ENCODE measurements at regions not wholly inside any gene's neighbourhood (a gene's known extent, or its start where the extent isn't known, plus 50 kb on each side); places are given as distances from the start of the nearest gene placed in this dataset.

DNA sequence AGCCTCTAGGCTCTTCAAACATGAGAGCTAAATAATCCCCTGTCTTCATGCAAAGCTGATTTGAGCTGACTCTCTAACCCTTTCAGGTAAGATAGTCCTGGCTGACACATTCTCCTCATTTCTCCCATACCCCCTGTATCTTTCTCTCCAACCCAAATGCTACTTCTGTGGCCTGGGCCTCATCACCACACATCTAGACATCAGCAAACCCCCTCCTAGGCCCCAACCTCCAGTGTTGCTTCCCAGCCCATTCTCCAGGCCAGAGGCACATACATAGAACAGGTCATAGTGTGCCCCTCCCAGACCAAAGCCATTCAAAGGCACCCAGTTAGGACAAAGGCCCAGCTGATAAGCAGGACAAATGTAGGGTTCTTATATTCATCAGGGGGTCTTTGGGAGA, 84.9 kb downstream of the ANKRD60 start:
- no peak for DNase-seq (ENCODE audit: extremely low read depth, low read depth)
- TF ChIP-seq CTCF (IDR thresholded peaks at IDR 0.05; ENCODE audit: low read depth, low read length) = no peak

DNA sequence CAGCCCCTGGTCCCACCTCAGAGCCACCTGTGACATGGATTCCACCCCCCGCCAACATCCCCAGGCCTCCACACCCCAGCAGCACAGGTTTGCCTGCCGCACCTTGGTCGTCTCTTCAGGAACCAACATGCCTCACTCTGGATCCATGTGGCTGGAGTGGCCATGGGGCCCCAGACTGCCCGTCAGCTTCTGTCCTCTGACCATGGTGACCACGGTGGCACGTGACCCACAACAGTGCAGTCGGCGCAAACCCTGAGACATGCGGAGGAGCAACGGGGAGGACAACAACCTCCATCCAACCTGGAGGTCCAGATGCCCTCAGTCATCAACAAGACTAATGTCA, 85.6 kb downstream of the ANKRD60 start:
- TF ChIP-seq CTCF (IDR thresholded peaks at IDR 0.05; ENCODE audit: low read depth, low read length) = no peak
- no peak for DNase-seq (ENCODE audit: extremely low read depth, low read depth)

DNA sequence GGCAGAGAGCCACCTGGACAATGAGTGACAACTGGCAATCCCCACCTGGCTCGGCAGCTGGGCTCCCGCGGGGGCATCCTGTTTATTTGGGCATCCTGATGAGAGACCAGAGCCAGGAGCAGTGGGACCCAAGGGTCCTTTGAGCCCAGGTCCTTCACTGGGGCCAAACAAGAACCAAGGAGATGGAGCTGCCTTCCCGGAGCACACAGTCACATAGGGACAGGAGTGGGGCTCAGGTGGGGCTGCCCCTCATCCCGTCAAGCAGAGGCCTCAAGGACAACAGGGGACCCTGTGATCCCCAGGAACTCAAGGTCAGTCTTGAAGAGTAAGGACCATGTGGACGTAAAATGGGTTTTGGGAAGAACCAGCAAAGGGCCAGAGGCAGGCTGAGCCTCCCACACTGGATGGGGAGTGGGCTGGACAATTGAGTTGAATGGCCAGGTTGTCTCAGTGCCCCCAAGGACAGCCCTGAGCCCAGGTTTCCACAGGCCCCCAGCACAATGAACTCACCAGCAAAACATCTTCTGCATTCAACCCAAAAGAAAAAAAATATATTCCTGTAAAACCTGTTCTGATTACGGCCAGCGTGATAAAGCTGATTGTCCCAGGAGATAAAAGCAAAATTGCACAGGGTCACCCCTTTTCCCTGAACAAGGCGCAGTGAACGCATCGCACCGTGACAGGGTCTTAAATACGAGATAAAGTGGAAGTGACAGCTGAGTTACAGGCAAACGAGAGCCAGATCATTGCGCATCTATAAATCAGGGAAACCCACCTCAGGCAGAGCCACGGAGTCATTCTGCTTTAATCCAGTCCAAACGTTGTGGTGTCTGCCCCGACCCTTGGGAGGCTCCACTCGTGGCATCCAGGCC, 86.2 kb downstream of the ANKRD60 start:
- DNase-seq (ENCODE audit: extremely low read depth, low read depth) = no peak
- no peak for TF ChIP-seq CTCF (IDR thresholded peaks at IDR 0.05; ENCODE audit: low read depth, low read length)

DNA sequence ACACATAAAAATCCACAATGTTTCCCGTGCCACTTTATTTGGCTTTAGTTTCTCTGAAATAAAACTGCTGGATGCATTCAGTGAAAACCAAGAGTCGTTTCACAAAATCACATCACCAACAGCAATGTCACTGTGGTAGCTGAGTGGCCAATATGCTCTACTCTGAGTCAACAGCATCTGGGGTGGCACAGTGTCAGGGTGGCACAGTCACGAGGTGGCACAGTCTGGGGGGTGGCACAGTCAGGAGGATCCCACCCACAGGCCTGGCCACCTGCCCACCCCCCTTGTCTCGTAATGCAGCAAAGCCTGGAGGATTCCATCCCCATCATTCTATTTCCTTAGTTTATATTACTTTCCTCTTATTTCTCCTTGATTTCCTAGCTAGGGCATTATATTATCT, 87.0 kb downstream of the ANKRD60 start:
- no peak for DNase-seq (ENCODE audit: extremely low read depth, low read depth)
- no peak for TF ChIP-seq CTCF (IDR thresholded peaks at IDR 0.05; ENCODE audit: low read depth, low read length)

DNA sequence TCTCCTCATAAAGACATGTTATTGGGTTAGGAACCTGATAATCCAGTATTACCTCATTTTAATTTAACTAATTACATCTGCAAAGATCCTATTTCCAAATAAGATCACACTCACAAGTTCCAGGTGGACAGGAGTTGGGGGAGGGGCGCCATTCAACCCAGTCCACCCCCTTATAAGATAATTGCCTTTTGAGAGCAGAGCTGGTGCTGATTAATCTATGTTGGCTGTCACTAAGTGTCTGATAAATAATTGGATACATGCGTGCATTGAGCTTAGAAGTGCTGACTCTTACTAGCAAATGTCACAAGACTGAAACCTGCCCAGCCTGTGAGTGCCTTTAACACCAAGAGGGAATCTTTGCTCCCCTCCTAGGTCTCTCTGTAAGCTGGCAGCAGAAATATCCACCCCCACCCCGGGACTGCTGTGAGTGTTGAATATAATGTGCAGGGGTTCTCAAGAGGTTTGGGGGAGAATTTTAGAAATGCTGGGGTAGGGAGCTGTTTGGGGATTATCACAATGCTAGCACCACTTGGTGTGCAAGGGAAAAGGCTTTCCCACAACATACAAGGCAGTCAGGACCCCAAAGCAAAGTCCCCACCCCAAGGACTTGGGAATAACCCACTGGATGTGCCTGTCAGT, 87.5 kb downstream of the ANKRD60 start:
- TF ChIP-seq CTCF (IDR thresholded peaks at IDR 0.05; ENCODE audit: low read depth, low read length) = no peak
- DNase-seq (ENCODE audit: extremely low read depth, low read depth) = no peak

- DNase-seq (ENCODE audit: extremely low read depth, low read depth) = no peak
- TF ChIP-seq CTCF (IDR thresholded peaks at IDR 0.05; ENCODE audit: low read depth, low read length) = no peak
Observed at GRCh38 chr20:58139849-58140786, 88.3 kb downstream of the ANKRD60 start.
